ENCODE measurements at regions not wholly inside any gene's neighbourhood (a gene's known extent, or its start where the extent isn't known, plus 50 kb on each side); places are given as distances from the start of the nearest gene placed in this dataset.

DNA sequence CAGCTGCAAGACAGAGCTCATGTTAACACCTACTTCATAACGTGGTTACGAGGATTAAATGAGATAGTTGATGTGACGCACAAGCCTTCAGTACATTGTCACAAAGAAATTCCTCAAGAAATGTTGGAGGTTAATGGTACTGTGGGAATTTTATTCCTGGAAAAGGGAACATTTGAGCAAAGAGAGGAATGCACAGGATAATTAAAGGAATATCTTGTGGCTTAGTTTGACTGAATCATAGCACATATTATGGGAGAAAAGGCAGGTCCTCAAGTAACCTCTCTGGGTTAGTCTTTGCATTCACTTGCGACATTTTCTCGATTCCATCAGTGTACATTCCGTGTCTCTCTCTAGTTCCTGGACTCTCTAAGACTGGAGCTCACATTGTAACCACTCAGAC lies 300.2 kb upstream of the DUSP10 start:
- Histone ChIP-seq H3K27me3 (no peaks in the 10 kb centered on the region), H3K9me3 (no peaks in the 10 kb centered on the region), H3K27ac (no peak overlapping the region), H3K36me3 (replicated peaks in 1 of 2; ENCODE audit: insufficient read depth in 1 of 2, low read depth in 2 of 2) (no peaks in the 10 kb centered on the region), H3K4me1 (no peaks in the 10 kb centered on the region), H3K4me3 (no peak overlapping the region)
- TF ChIP-seq POLR2A (IDR thresholded peaks at IDR 0.05) = no peak
- TF ChIP-seq, protein P1, sequence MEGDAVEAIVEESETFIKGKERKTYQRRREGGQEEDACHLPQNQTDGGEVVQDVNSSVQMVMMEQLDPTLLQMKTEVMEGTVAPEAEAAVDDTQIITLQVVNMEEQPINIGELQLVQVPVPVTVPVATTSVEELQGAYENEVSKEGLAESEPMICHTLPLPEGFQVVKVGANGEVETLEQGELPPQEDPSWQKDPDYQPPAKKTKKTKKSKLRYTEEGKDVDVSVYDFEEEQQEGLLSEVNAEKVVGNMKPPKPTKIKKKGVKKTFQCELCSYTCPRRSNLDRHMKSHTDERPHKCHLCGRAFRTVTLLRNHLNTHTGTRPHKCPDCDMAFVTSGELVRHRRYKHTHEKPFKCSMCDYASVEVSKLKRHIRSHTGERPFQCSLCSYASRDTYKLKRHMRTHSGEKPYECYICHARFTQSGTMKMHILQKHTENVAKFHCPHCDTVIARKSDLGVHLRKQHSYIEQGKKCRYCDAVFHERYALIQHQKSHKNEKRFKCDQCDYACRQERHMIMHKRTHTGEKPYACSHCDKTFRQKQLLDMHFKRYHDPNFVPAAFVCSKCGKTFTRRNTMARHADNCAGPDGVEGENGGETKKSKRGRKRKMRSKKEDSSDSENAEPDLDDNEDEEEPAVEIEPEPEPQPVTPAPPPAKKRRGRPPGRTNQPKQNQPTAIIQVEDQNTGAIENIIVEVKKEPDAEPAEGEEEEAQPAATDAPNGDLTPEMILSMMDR (IDR thresholded peaks at IDR 0.05) = no peak
- ATAC-seq (no peak), DNase-seq (no peak)
- 90% methylated on average over 6 of the region's 6 CpGs for WGBS, 2 donors
- intact Hi-C loops (cut with DNase I) = no loop called here

DNA sequence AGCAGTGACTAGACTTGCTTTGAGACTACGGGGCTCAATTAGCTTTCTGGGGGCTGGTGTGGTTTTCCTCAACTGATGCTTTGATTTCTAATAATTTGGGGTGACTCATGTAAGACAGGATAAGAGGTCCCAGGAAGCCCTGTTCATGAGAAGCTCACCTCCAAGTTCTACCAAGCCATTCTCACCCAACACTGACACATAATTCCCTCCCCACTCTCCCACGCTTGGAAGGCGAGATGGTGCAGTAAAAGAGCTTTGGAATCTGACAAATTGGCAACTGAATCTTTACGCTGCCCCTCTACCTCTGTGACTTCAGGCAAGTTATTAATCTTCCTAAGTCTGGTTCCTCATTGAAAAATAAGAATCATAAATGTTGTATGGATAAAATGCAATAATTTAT lies 299.1 kb upstream of the DUSP10 start:
- no peak for DNase-seq
- intact Hi-C loops (cut with DNase I) = no loop called here
- no peak for ATAC-seq
- no peak for TF ChIP-seq POLR2A (IDR thresholded peaks at IDR 0.05)
- TF ChIP-seq, protein P1 (IDR thresholded peaks at IDR 0.05) = no peak
- Histone ChIP-seq H3K4me3 (no peak overlapping the region), H3K9me3 (no peaks in the 10 kb centered on the region), H3K4me1 (no peaks in the 10 kb centered on the region), H3K36me3 (replicated peaks in 1 of 2; ENCODE audit: insufficient read depth in 1 of 2, low read depth in 2 of 2) (no peaks in the 10 kb centered on the region), H3K27ac (no peak overlapping the region), H3K27me3 (no peaks in the 10 kb centered on the region)
- 83 to 91% methylated on average over 4 of the region's 4 CpGs for WGBS, 2 donors

DNA sequence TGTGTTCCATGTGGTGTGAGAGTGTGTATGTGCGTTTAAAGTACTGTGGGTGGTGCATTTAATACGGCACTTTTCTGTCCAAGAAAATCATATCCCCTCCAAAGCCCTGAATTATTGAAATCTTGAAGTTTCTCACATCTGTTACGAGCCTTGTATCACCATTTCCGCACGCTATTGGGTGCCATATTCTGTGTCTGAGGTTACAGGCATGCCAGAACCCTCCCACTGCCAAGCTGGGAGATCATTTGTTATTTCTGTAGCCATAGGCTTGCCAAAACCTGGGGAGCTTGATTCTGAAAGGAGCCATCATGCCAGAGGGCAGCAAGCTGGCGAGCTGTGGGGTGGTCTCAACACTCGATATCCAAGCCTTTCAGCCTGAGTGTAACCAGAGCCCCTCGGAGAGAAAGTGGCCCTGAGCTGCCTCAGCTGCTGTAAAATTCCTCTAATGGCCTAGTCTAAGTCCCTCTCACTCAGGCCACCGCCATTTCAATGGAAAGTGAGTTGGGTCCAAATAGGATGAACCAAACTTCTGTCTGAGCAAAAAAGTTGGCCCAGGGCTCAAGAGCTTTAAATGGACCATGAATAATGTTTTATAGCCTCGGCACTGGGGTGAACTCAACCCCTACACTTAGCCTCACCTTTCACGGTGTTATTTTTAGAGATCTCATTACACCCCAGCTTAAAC lies 298.4 kb upstream of the DUSP10 start:
- no peak for ATAC-seq
- H3K4me3 ChIP-seq = no peak overlapping the region
- DNase-seq = no peak
- 87 to 93% methylated on average over 10 to 11 of the region's 11 CpGs for WGBS, 2 donors
- TF ChIP-seq, protein P1 (IDR thresholded peaks at IDR 0.05) = no peak
- TF ChIP-seq POLR2A (IDR thresholded peaks at IDR 0.05) = no peak
- no peaks in the 10 kb centered on the region for H3K36me3 ChIP-seq (replicated peaks in 1 of 2; ENCODE audit: insufficient read depth in 1 of 2, low read depth in 2 of 2)
- H3K27ac ChIP-seq = no peak overlapping the region
- intact Hi-C loops (cut with DNase I) = no loop called here
- H3K9me3 ChIP-seq = no peaks in the 10 kb centered on the region
- no peaks in the 10 kb centered on the region for H3K4me1 ChIP-seq
- no peaks in the 10 kb centered on the region for H3K27me3 ChIP-seq

DNA sequence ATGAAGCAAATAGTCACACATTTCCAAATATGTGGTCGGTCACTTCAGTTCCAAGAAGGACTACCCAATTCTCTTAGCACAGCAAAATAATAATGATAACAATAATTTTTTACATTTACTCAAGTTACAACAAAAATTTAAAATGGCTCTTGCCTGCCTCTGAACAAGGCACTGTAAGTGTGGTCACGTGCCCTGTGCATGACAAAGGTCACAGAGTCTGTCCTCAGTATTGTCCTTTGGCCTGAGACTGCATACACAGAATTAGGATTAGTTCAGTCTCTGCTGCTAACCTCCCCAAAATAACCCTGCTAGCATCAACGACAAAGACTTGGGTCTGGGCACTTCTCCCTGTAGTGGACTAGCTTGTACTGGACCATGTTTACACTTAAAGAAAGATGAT lies 297.1 kb upstream of the DUSP10 start:
- Histone ChIP-seq H3K9me3 (no peaks in the 10 kb centered on the region), H3K4me3 (no peak overlapping the region), H3K36me3 (replicated peaks in 1 of 2; ENCODE audit: insufficient read depth in 1 of 2, low read depth in 2 of 2) (no peaks in the 10 kb centered on the region), H3K27ac (no peak overlapping the region), H3K27me3 (no peaks in the 10 kb centered on the region), H3K4me1 (no peaks in the 10 kb centered on the region)
- intact Hi-C loops (cut with DNase I) = no loop called here
- DNase-seq = no peak
- no peak for ATAC-seq
- TF ChIP-seq, protein P1 (IDR thresholded peaks at IDR 0.05) = no peak
- TF ChIP-seq POLR2A (IDR thresholded peaks at IDR 0.05) = no peak
- 79 to 89% methylated on average over 3 of the region's 3 CpGs for WGBS, 2 donors

DNA sequence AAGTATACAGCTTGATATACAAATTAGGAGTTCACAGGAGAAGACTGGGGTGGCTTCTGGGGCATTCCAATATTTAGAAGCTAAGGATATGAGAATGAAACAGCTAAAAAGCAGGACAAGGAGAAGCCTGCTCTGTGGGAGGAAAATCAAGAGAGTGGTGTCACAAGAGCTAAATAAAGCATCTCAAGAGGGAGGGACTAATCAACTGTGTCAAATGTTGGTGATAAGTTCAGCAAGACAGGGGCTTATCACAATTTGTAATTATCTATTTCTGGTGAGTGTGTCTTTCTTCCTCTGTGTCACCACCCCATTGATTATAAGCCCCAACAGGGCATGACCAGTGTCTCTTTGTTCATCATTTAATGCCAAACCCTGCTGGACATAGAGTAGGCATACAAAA lies 295.8 kb upstream of the DUSP10 start:
- TF ChIP-seq, protein P1 (IDR thresholded peaks at IDR 0.05) = no peak
- no peak for TF ChIP-seq POLR2A (IDR thresholded peaks at IDR 0.05)
- Histone ChIP-seq H3K27ac (no peak overlapping the region), H3K4me3 (no peak overlapping the region), H3K9me3 (no peaks in the 10 kb centered on the region), H3K4me1 (no peaks in the 10 kb centered on the region), H3K36me3 (replicated peaks in 1 of 2; ENCODE audit: insufficient read depth in 1 of 2, low read depth in 2 of 2) (no peaks in the 10 kb centered on the region), H3K27me3 (no peaks in the 10 kb centered on the region)
- DNase-seq (no peak), ATAC-seq (no peak)
- intact Hi-C loops (cut with DNase I) = no loop called here
